BE2C (cell line): ENCODE measurements at regions not wholly inside any gene's neighbourhood (a gene's known extent, or its start where the extent isn't known, plus 50 kb on each side); places are given as distances from the start of the nearest gene placed in this dataset.

Source experiments
- DNase-seq: peaks from one replicate; pipeline ENCODE4 v3.0.0-alpha.2; 2020
- H3K27me3 ChIP-seq: fragments of 250-450 bp; sonication (Bioruptor Pico); 2 replicates; pipeline ENCODE4 v1.5.1; 2020; ENCODE audit warnings: mild to moderate bottlenecking
- H3K36me3 ChIP-seq: fragments of 250-450 bp; sonication (Bioruptor Pico); 2 replicates; pipeline ENCODE4 v1.5.1; 2020; ENCODE audit warnings: mild to moderate bottlenecking
- H3K4me1 ChIP-seq: fragments of 250-450 bp; sonication (Bioruptor Pico); 2 replicates; pipeline ENCODE4 v1.5.1; 2020
- H3K4me3 ChIP-seq: 2 replicates; pipeline ENCODE4 v1.5.1; 2011; ENCODE audit warnings: low read depth, low read length
- H3K9me3 ChIP-seq: fragments of 250-450 bp; sonication (Bioruptor Pico); 2 replicates; pipeline ENCODE4 v1.5.1; 2020
- TF ChIP-seq, protein P1 (sequence below): IDR thresholded peaks from 2 replicates; pipeline ENCODE4 v1.5.1; 2012; ENCODE audit warnings: mild to moderate bottlenecking, low read depth, low read length

DNA sequence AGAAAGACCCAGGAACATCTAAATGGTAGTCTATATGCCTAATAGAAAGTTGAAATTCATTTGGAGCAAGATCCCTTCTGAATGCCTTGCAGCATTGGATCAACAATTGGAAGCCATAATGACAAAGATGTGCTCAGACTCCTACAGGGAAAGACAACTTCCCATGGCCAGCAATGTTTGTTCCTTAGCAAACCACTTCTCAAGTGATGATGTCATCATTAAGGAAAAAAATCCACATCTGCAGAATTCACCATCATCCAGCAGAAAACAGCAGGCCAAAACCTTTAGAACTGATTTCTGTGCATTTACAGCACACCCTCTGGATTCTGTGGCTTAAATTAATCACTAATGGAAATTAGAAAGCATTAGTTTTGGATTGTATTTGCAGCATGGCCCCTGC, 82.4 kb upstream of the ZIC3 start:
- TF ChIP-seq, protein P1, sequence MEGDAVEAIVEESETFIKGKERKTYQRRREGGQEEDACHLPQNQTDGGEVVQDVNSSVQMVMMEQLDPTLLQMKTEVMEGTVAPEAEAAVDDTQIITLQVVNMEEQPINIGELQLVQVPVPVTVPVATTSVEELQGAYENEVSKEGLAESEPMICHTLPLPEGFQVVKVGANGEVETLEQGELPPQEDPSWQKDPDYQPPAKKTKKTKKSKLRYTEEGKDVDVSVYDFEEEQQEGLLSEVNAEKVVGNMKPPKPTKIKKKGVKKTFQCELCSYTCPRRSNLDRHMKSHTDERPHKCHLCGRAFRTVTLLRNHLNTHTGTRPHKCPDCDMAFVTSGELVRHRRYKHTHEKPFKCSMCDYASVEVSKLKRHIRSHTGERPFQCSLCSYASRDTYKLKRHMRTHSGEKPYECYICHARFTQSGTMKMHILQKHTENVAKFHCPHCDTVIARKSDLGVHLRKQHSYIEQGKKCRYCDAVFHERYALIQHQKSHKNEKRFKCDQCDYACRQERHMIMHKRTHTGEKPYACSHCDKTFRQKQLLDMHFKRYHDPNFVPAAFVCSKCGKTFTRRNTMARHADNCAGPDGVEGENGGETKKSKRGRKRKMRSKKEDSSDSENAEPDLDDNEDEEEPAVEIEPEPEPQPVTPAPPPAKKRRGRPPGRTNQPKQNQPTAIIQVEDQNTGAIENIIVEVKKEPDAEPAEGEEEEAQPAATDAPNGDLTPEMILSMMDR, result no peak
- no peak overlapping the region for H3K4me3 ChIP-seq
- no peaks in the 10 kb centered on the region for H3K9me3 ChIP-seq
- H3K27me3 ChIP-seq, result no peaks in the 10 kb centered on the region
- DNase-seq, result no peak
- no peaks in the 10 kb centered on the region for H3K36me3 ChIP-seq
- no peaks in the 10 kb centered on the region for H3K4me1 ChIP-seq

DNA sequence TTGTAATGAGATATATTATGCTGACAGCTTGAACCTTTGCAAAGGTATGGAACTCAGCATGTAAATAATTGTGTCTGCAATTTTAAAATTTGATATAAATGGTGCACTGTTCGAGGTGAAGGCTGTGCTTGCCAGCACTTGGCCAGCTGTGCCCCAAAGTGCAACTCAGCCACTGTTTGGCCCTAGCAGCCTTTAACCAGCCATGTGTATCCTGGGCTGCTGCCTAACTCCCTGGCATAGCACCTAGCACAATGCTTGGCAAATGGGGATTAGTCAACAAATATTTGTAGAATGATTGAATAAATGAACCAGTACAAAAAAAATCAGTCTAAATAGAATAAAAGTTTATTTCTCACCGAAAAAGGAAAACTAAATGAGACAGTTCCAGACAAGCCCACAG, 83.8 kb upstream of the ZIC3 start:
- TF ChIP-seq, protein P1, result no peak
- H3K4me3 ChIP-seq, result no peak overlapping the region

GRCh38 chrX:137479386-137479785, 86.5 kb upstream of the ZIC3 start:
- H3K36me3 ChIP-seq, result no peaks in the 10 kb centered on the region
- DNase-seq, result peak; percentile 23
- no peaks in the 10 kb centered on the region for H3K27me3 ChIP-seq
- H3K4me1 ChIP-seq, result no peaks in the 10 kb centered on the region
- H3K4me3 ChIP-seq, result no peak overlapping the region
- no peaks in the 10 kb centered on the region for H3K9me3 ChIP-seq
- TF ChIP-seq, protein P1, result no peak

More for the DNA sequence above, 83.8 kb upstream of the ZIC3 start:
- Histone ChIP-seq H3K36me3 (no peaks in the 10 kb centered on the region), H3K4me1 (no peaks in the 10 kb centered on the region), H3K9me3 (no peaks in the 10 kb centered on the region), H3K27me3 (no peaks in the 10 kb centered on the region)
- DNase-seq, result no peak

- Histone ChIP-seq H3K4me3 (no peak overlapping the region), H3K9me3 (no peaks in the 10 kb centered on the region), H3K27me3 (no peaks in the 10 kb centered on the region)
These were observed 124.2 kb upstream of the ZIC3 start for GRCh38 chrX:137441711-137442110.

GRCh38 chrX:137432609-137433008, 133.3 kb upstream of the ZIC3 start:
- Histone ChIP-seq H3K9me3 (no peaks in the 10 kb centered on the region), H3K36me3 (no peaks in the 10 kb centered on the region), H3K4me1 (no peaks in the 10 kb centered on the region), H3K27me3 (peaks cover 15% of the 10 kb centered on the region), H3K4me3 (no peak overlapping the region)
- TF ChIP-seq, protein P1, result peak; percentile 65
- DNase-seq, result no peak

More at GRCh38 chrX:137441711-137442110, 124.2 kb upstream of the ZIC3 start:
- no peak for DNase-seq
- TF ChIP-seq, protein P1, result no peak
- H3K36me3 ChIP-seq, result no peaks in the 10 kb centered on the region
- H3K4me1 ChIP-seq, result no peaks in the 10 kb centered on the region

DNA sequence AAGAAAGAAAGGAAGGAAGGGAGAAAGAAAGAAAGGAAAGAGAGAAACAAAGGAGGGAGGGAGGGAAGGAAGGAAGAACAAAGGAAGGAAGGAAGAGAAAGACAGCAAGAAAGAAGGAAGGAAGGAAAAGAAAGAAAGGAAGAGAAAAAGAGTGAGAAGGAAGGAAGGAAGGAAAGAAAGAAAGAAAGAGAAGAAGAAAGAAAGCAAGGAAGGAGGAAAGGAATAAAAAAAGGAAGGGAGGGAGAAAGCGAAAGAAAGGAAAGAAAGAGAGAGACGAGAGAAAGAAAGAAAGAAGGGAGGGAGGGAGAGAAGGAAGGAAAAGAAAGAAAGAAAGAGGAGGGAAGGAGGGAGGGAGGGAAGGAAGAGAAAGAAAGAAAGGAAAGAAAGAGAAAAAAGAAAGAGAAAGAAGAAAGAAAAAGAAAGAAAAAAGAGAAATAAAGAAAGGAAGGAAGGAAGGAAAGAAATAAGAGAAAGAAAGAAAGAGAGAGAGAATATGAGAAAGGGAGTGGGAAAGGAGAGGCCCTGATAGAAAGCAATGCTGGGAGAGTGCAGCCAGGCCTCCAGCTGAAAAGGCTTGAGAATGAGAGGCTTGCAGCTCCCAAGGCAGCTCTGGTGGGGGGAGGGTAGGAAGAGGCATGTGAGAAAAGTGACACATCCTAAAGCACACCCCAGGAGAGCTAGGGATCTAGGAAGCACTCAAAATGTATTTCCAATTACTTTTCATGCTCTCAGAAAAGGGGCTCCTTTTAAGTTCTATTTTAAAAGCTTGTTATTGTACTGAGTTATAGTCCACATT, 134.0 kb upstream of the ZIC3 start:
- DNase-seq, result no peak

More for the DNA sequence above, 134.0 kb upstream of the ZIC3 start:
- Histone ChIP-seq H3K4me3 (no peak overlapping the region), H3K27me3 (peaks cover 22% of the 10 kb centered on the region), H3K9me3 (no peaks in the 10 kb centered on the region), H3K36me3 (no peaks in the 10 kb centered on the region), H3K4me1 (no peaks in the 10 kb centered on the region)
- TF ChIP-seq, protein P1, result no peak
